Keratinocyte (primary cell): ENCODE measurements at regions not wholly inside any gene's neighbourhood (a gene's known extent, or its start where the extent isn't known, plus 50 kb on each side); places are given as distances from the start of the nearest gene placed in this dataset.

Source experiments
- DNase-seq: peaks from one replicate; pipeline ENCODE4 v3.0.0-alpha.2; 2011; ENCODE audit warnings: low read depth, missing footprints, low spot score
- FAIRE-seq: peaks from 2 replicates; lab custom pipeline; 2011; peaks lifted over from hg19 to GRCh38; lab: Jason Lieb, UNC
- H2AFZ ChIP-seq: 2 replicates; pipeline ENCODE4 v1.6.0; 2012; ENCODE audit warnings: low read length, control low read depth, inconsistent platforms; ENCODE audit not compliant: control insufficient read depth
- H3K27ac ChIP-seq: 2 replicates; pipeline ENCODE4 v1.5.1; 2011; ENCODE audit warnings: low read length; ENCODE audit not compliant: control insufficient read depth, insufficient read depth
- H3K27me3 ChIP-seq: 3 replicates; pipeline ENCODE4 v1.6.0; 2011; ENCODE audit warnings: low read length; ENCODE audit not compliant: control insufficient read depth, insufficient read depth; ENCODE audit errors: extremely low read depth
- H3K36me3 ChIP-seq, 2 experiments: 2 replicates in 1 of 2; 3 replicates in 1 of 2; pipeline ENCODE4 v1.5.1; 2011; ENCODE audit warnings: low read length in 2 of 2, mild to moderate bottlenecking in 1 of 2; ENCODE audit not compliant: control insufficient read depth in 2 of 2, insufficient read depth in 2 of 2; ENCODE audit errors: extremely low read depth in 1 of 2
- H3K4me1 ChIP-seq: 3 replicates; pipeline ENCODE4 v1.5.1; 2011; ENCODE audit warnings: low read length; ENCODE audit not compliant: control insufficient read depth, insufficient read depth; ENCODE audit errors: extremely low read depth
- H3K4me2 ChIP-seq: 3 replicates; pipeline ENCODE4 v1.6.0; 2011; ENCODE audit warnings: low read depth, low read length; ENCODE audit not compliant: control insufficient read depth, insufficient read depth; ENCODE audit errors: extremely low read depth
- H3K4me3 ChIP-seq, 3 experiments: fragments of 200-600 bp in 1 of 3; sonication (generic) in 1 of 3; 2 replicates in 2 of 3; 3 replicates in 1 of 3; pipeline ENCODE4 v1.5.1; 2011 to 2016; ENCODE audit warnings: low read length in 3 of 3, mild to moderate bottlenecking in 3 of 3, control low read depth in 2 of 3, inconsistent platforms in 1 of 3, low read depth in 1 of 3, mixed read lengths in 1 of 3, mixed run types in 1 of 3, moderate library complexity in 1 of 3; ENCODE audit not compliant: control insufficient read depth in 2 of 3, insufficient read depth in 2 of 3; ENCODE audit errors: extremely low read depth in 1 of 3
- H3K79me2 ChIP-seq: 2 replicates; pipeline ENCODE4 v1.6.0; 2012; ENCODE audit warnings: low read length; ENCODE audit not compliant: control insufficient read depth, insufficient read depth
- H3K9ac ChIP-seq: 3 replicates; pipeline ENCODE4 v1.6.0; 2011; ENCODE audit warnings: low read length; ENCODE audit not compliant: control insufficient read depth, insufficient read depth; ENCODE audit errors: extremely low read depth
- H3K9me1 ChIP-seq: 3 replicates; pipeline ENCODE4 v1.6.0; 2011; ENCODE audit warnings: low read length; ENCODE audit not compliant: control insufficient read depth, insufficient read depth; ENCODE audit errors: extremely low read depth
- H3K9me3 ChIP-seq: 2 replicates; pipeline ENCODE4 v1.5.1; 2012; ENCODE audit warnings: low read depth, low read length; ENCODE audit not compliant: control insufficient read depth
- H4K20me1 ChIP-seq: 3 replicates; pipeline ENCODE4 v1.6.0; 2011; ENCODE audit warnings: low read length; ENCODE audit not compliant: control insufficient read depth, insufficient read depth; ENCODE audit errors: extremely low read depth
- EZH2 ChIP-seq: IDR thresholded peaks from one replicate; pipeline ENCODE4 v1.6.1; 2012; ENCODE audit warnings: inconsistent platforms, mild to moderate bottlenecking, low read length, moderate library complexity
- dilution Hi-C: fragments of 300-500 bp; cut with MboI; formaldehyde crosslinking; loops from one replicate; pipeline ENCODE4 v1.7.0; 2020; ENCODE audit warnings: low sequenced_read_pairs; ENCODE audit not compliant: extremely low pct_ligation_motif_present
- TF ChIP-seq, protein P1 (sequence below), 3 experiments: IDR thresholded peaks in 1 of 3; conservative IDR thresholded peaks in 1 of 3; optimal IDR thresholded peaks in 1 of 3; 2 replicates in 2 of 3; 3 replicates in 1 of 3; pipeline versions ENCODE3 to v1.5.1; 2011; ENCODE audit warnings: low read length in 3 of 3, mild to moderate bottlenecking in 3 of 3, moderate library complexity in 2 of 3, control low read depth in 1 of 3, inconsistent platforms in 1 of 3; ENCODE audit not compliant: insufficient read depth in 2 of 3; ENCODE audit errors: extremely low read depth in 1 of 3

DNA sequence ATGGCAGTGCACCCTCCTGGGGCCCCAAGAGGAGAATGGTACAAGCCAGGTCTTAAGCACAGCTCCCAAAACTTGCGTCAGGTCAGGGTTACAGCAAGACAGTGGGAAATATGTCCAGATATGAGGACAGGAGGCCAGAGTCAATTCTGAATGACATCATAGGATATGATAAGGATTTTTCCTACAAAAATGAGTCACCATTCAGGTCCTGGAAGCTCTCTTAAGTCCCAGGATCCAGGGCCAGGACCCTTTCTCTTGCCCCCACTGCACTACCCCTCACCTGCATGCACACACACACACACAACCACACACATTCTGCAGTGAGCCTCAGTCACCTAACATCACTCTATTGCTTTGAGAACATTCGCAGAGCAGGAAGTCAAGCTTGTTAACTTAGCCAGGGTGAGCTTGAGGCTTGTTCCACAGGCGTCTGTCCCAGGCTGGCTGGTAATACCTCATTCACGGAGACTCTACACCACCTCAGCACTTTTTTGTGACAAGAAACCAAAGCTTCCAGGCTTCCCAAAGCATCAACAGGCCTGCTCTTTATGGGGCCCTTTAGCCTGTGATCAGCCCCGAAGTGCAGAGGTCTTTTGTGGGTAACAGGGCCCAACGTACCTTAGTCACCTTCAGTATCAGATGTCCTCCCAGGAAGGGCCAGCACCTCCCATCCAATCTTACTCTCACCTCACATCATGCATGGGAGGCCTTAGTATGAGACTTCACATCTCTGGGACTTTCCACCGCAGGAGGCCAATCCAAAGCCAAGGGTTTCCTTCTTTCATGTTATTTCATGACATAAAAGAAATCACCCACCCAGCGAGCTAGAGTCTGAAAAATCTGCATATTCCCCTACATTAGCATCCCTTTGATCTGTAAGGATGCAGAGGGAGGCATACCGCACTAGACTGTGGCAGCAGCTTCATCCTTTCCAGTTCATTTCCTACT, 74.0 kb upstream of the LIPC start:
- H2AFZ ChIP-seq = no peak overlapping the region
- no peak overlapping the region for H3K27ac ChIP-seq
- DNase-seq (no peak), FAIRE-seq (no peak)
- H3K79me2 ChIP-seq = no peaks in the 10 kb centered on the region
- H3K4me3 ChIP-seq = no peak overlapping the region
- H3K9ac ChIP-seq = no peak overlapping the region
- peaks cover 10% of the 10 kb centered on the region for H3K4me1 ChIP-seq
- H3K9me3 ChIP-seq = no peaks in the 10 kb centered on the region
- no peaks in the 10 kb centered on the region for H3K9me1 ChIP-seq
- no peaks in the 10 kb centered on the region for H3K27me3 ChIP-seq
- TF ChIP-seq, protein P1, sequence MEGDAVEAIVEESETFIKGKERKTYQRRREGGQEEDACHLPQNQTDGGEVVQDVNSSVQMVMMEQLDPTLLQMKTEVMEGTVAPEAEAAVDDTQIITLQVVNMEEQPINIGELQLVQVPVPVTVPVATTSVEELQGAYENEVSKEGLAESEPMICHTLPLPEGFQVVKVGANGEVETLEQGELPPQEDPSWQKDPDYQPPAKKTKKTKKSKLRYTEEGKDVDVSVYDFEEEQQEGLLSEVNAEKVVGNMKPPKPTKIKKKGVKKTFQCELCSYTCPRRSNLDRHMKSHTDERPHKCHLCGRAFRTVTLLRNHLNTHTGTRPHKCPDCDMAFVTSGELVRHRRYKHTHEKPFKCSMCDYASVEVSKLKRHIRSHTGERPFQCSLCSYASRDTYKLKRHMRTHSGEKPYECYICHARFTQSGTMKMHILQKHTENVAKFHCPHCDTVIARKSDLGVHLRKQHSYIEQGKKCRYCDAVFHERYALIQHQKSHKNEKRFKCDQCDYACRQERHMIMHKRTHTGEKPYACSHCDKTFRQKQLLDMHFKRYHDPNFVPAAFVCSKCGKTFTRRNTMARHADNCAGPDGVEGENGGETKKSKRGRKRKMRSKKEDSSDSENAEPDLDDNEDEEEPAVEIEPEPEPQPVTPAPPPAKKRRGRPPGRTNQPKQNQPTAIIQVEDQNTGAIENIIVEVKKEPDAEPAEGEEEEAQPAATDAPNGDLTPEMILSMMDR (optimal IDR thresholded peaks at IDR 0.05 in 1 of 3, IDR thresholded peaks at IDR 0.05 in 1 of 3, conservative IDR thresholded peaks at IDR 0.05 in 1 of 3; ENCODE audit: extremely low read depth in 1 of 3, insufficient read depth in 2 of 3, low read length in 3 of 3) = no peak
- no peak for TF ChIP-seq EZH2
- dilution Hi-C loops = no loop called here
- no peak overlapping the region for H3K4me2 ChIP-seq
- no peaks in the 10 kb centered on the region for H4K20me1 ChIP-seq
- H3K36me3 ChIP-seq = no peaks in the 10 kb centered on the region

DNA sequence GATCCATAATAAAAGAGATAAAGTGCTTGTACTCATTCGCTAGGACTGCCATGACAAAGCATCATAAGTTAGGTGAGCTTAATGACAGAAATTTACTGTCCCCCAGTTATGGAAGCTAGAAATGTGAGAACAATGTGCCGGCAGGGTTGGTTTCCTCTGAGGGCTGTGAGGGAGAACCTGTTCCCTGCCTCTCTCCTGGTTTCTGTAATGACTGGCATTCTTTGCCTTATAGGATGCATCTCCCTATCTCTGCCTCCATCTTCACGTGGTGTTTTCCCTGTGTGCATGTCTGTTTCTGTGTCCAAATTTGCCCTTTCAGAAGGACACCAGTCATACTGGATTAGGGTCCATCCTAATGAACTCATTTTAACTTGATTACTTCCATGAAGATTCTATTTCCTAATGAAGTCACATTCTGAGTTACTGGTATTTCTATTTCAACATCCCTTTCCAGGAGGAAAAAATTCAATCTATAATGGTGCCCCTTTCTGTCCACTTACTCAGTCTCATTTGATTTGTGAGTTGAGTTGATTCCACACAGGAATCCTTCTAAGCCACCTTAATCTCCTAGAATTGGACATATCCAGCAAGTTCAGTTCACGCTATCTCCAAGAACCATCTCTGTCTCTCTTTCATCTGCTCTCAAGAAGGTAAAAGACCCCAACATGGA, 71.2 kb upstream of the LIPC start:
- no peak for FAIRE-seq
- Histone ChIP-seq H3K79me2 (no peaks in the 10 kb centered on the region), H3K9ac (no peak overlapping the region), H3K4me2 (no peak overlapping the region), H3K4me1 (peaks cover 10% of the 10 kb centered on the region), H3K9me1 (no peaks in the 10 kb centered on the region), H2AFZ (no peak overlapping the region), H3K36me3 (no peaks in the 10 kb centered on the region), H3K4me3 (no peak overlapping the region), H3K27me3 (no peaks in the 10 kb centered on the region), H4K20me1 (no peaks in the 10 kb centered on the region), H3K27ac (no peak overlapping the region), H3K9me3 (no peaks in the 10 kb centered on the region)
- no peak for DNase-seq
- TF ChIP-seq EZH2 = no peak
- TF ChIP-seq, protein P1 (optimal IDR thresholded peaks at IDR 0.05 in 1 of 3, IDR thresholded peaks at IDR 0.05 in 1 of 3, conservative IDR thresholded peaks at IDR 0.05 in 1 of 3; ENCODE audit: extremely low read depth in 1 of 3, insufficient read depth in 2 of 3, low read length in 3 of 3) = no peak
- dilution Hi-C loops = no loop called here
